HepG2 (cell line): ENCODE measurements at regions not wholly inside any gene's neighbourhood (a gene's known extent, or its start where the extent isn't known, plus 50 kb on each side); places are given as distances from the start of the nearest gene placed in this dataset.

ENCODE experiments used
- ATAC-seq: fragments of 200-7000 bp; cut with Tn5 transposase; 3 replicates; pipeline ENCODE4 v1.9.1; 2020; ENCODE audit warnings: mild to moderate bottlenecking, moderate library complexity
- BruUV-seq: library from RNA; stranded (reverse); fragments of 400-500 nt; replicated peaks from 2 replicates; lab custom pipeline; 2021; lab: Mats Ljungman, UMichigan
- CTCF ChIA-PET: fragments of 300-600 bp; formaldehyde crosslinking; extraction: SDS; loops from one replicate; lab custom pipeline; 2021; ENCODE audit warnings: low total read pairs, inconsistent platforms, low intra/inter-chr PET ratio; lab: Yijun Ruan, JAX
- POLR2A ChIA-PET: fragments of 350-600 bp; sonication (Branson Sonifier 250); formaldehyde crosslinking; loops from one replicate; lab custom pipeline; 2020; ENCODE audit warnings: antibody characterized with exemption, inconsistent platforms; lab: Yijun Ruan, JAX
- DNase-seq: peaks from one replicate; pipeline ENCODE4 v3.0.0-alpha.2; 2015; ENCODE audit warnings: low spot score
- FAIRE-seq: peaks from 3 replicates; lab custom pipeline; 2011; peaks lifted over from hg19 to GRCh38; lab: Jason Lieb, UNC
- H2AFZ ChIP-seq: one replicate; pipeline ENCODE4 v1.6.1; 2011; ENCODE audit warnings: low read length, inconsistent platforms
- H3K27ac ChIP-seq: fragments of 300-600 bp; 3 replicates; pipeline ENCODE4 v1.8.0; 2011; ENCODE audit warnings: mixed run types, mild to moderate bottlenecking, mixed read lengths, low read length, inconsistent platforms; ENCODE audit not compliant: insufficient read depth; ENCODE audit errors: extremely low read length
- H3K27me3 ChIP-seq, 2 experiments: fragments of 200-600 bp in 1 of 2; 2 replicates in 1 of 2; 3 replicates in 1 of 2; pipeline versions ENCODE4 v1.6.0 to v1.8.0; 2011; ENCODE audit warnings: low read length in 2 of 2, mild to moderate bottlenecking in 2 of 2, moderate library complexity in 2 of 2, inconsistent platforms in 1 of 2; ENCODE audit not compliant: insufficient read depth in 2 of 2, control insufficient read depth in 1 of 2
- H3K36me3 ChIP-seq, 2 experiments: fragments of 200-600 bp in 1 of 2; replicated peaks in 1 of 2; 2 replicates in 1 of 2; 3 replicates in 1 of 2; pipeline versions ENCODE4 v1.5.1 to v1.8.0; 2011; ENCODE audit warnings: low read length in 2 of 2, inconsistent platforms in 1 of 2; ENCODE audit not compliant: insufficient read depth in 2 of 2, control insufficient read depth in 1 of 2
- H3K4me1 ChIP-seq: 2 replicates; pipeline ENCODE4 v1.5.1; 2012; ENCODE audit warnings: low read length, inconsistent platforms; ENCODE audit not compliant: insufficient read depth
- H3K4me2 ChIP-seq: 2 replicates; pipeline ENCODE4 v1.6.0; 2011; ENCODE audit warnings: low read depth, low read length, inconsistent platforms
- H3K4me3 ChIP-seq, 3 experiments: fragments of 200-600 bp in 1 of 3; sonication (generic), shearing (Covaris generic) in 1 of 3; replicated peaks in 1 of 3; 2 replicates each; pipeline ENCODE4 v1.5.1; 2011 to 2016; ENCODE audit warnings: low read length in 3 of 3, inconsistent platforms in 2 of 3, low read depth in 2 of 3, mild to moderate bottlenecking in 2 of 3, control low read depth in 1 of 3, mixed read lengths in 1 of 3; ENCODE audit not compliant: insufficient read depth in 1 of 3
- H3K79me2 ChIP-seq: one replicate; pipeline ENCODE4 v1.6.1; 2011; ENCODE audit warnings: low read length, inconsistent platforms; ENCODE audit not compliant: insufficient read depth
- H3K9ac ChIP-seq: 2 replicates; pipeline ENCODE4 v1.6.0; 2011; ENCODE audit warnings: mild to moderate bottlenecking, low read depth, low read length, inconsistent platforms; ENCODE audit not compliant: insufficient read depth
- H3K9me3 ChIP-seq: 2 replicates; pipeline ENCODE4 v1.5.1; 2012; ENCODE audit warnings: mild to moderate bottlenecking, low read length
- H4K20me1 ChIP-seq: 2 replicates; pipeline ENCODE4 v1.6.0; 2011; ENCODE audit warnings: inconsistent platforms, mild to moderate bottlenecking, low read length, moderate library complexity; ENCODE audit not compliant: insufficient read depth
- BHLHE40 ChIP-seq: IDR thresholded peaks from 2 replicates; pipeline ENCODE4 v1.6.1; 2011; ENCODE audit warnings: low read length, improper control_type of control experiment
- CBFB ChIP-seq: sonication (generic); formaldehyde crosslinking; IDR thresholded peaks from 2 replicates; pipeline ENCODE4 v1.4.0; 2020; ENCODE audit warnings: missing genetic modification reagents
- FOXA3 ChIP-seq: IDR thresholded peaks from 2 replicates; pipeline ENCODE4 v1.6.1; 2016; ENCODE audit warnings: missing genetic modification reagents, missing compliant biosample characterization
- JDP2 ChIP-seq: sonication (generic); formaldehyde crosslinking; IDR thresholded peaks from 2 replicates; pipeline ENCODE4 v1.8.1; 2022; ENCODE audit warnings: missing genetic modification reagents, borderline replicate concordance
- MAFK ChIP-seq, 2 experiments: IDR thresholded peaks in 1 of 2; conservative IDR thresholded peaks in 1 of 2; 2 replicates each; pipeline ENCODE4 v1.6.1; 2011; ENCODE audit warnings: improper control_type of control experiment in 2 of 2, low read length in 2 of 2
- NBN ChIP-seq: fragments of 450-650 bp; conservative IDR thresholded peaks from 2 replicates; pipeline ENCODE4 v1.6.1; 2017
- NONO ChIP-seq, 2 experiments: fragments of 450-650 bp in 1 of 2; sonication (generic) in 1 of 2; formaldehyde crosslinking in 1 of 2; IDR thresholded peaks in 1 of 2; conservative IDR thresholded peaks in 1 of 2; 2 replicates each; pipeline versions ENCODE4 v1.6.1 to v1.8.0; 2017 to 2022; ENCODE audit warnings: mild to moderate bottlenecking in 1 of 2, missing genetic modification reagents in 1 of 2, moderate library complexity in 1 of 2
- PHF5A ChIP-seq: IDR thresholded peaks from one replicate; pipeline ENCODE4 v1.6.1; 2018; ENCODE audit warnings: low read depth, missing genetic modification reagents; ENCODE audit not compliant: unreplicated experiment
- ZFP82 ChIP-seq: sonication (generic); formaldehyde crosslinking; IDR thresholded peaks from 2 replicates; pipeline ENCODE4 v1.5.1; 2020; ENCODE audit warnings: mild to moderate bottlenecking, missing genetic modification reagents, borderline replicate concordance
- ZMYM2 ChIP-seq: sonication (generic); formaldehyde crosslinking; IDR thresholded peaks from 2 replicates; pipeline ENCODE4 v1.8.0; 2022; ENCODE audit warnings: mild to moderate bottlenecking, missing genetic modification reagents
- ZNF44 ChIP-seq: sonication (generic); formaldehyde crosslinking; IDR thresholded peaks from 2 replicates; pipeline ENCODE4 v1.5.1; 2020; ENCODE audit warnings: mild to moderate bottlenecking, missing genetic modification reagents
- WGBS: methylation state at CpG from one replicate; pipeline ENCODE4 v1.1.6; 2017; ENCODE audit warnings: low lambda C conversion rate; 5-methylcytosine and 5-hydroxymethylcytosine counted together
- in situ Hi-C: cut with HindIII; loops from 2 replicates; pipeline ENCODE4 v1.10.0; 2017; ENCODE audit warnings: low pct_unique_long_range_greater_than_20kb; ENCODE audit not compliant: extremely low pct_ligation_motif_present
- intact Hi-C: fragments of 100-400 bp; cut with micrococcal nuclease; formaldehyde crosslinking; loops from one replicate; pipeline ENCODE4 v1.10.0; 2022; ENCODE audit not compliant: unreplicated experiment
- TF ChIP-seq, protein P1 (sequence below): sonication (generic); formaldehyde crosslinking; IDR thresholded peaks from 2 replicates; pipeline ENCODE4 v1.4.0; 2020; ENCODE audit warnings: mild to moderate bottlenecking, missing genetic modification reagents
- TF ChIP-seq, protein P2 (sequence below): sonication (generic); formaldehyde crosslinking; IDR thresholded peaks from 2 replicates; pipeline ENCODE4 v1.9.0; 2021; ENCODE audit warnings: mild to moderate bottlenecking, missing genetic modification reagents
- TF ChIP-seq, protein P3 (sequence below): sonication (generic); formaldehyde crosslinking; IDR thresholded peaks from 2 replicates; pipeline ENCODE4 v1.5.0; 2020; ENCODE audit warnings: missing genetic modification reagents

DNA sequence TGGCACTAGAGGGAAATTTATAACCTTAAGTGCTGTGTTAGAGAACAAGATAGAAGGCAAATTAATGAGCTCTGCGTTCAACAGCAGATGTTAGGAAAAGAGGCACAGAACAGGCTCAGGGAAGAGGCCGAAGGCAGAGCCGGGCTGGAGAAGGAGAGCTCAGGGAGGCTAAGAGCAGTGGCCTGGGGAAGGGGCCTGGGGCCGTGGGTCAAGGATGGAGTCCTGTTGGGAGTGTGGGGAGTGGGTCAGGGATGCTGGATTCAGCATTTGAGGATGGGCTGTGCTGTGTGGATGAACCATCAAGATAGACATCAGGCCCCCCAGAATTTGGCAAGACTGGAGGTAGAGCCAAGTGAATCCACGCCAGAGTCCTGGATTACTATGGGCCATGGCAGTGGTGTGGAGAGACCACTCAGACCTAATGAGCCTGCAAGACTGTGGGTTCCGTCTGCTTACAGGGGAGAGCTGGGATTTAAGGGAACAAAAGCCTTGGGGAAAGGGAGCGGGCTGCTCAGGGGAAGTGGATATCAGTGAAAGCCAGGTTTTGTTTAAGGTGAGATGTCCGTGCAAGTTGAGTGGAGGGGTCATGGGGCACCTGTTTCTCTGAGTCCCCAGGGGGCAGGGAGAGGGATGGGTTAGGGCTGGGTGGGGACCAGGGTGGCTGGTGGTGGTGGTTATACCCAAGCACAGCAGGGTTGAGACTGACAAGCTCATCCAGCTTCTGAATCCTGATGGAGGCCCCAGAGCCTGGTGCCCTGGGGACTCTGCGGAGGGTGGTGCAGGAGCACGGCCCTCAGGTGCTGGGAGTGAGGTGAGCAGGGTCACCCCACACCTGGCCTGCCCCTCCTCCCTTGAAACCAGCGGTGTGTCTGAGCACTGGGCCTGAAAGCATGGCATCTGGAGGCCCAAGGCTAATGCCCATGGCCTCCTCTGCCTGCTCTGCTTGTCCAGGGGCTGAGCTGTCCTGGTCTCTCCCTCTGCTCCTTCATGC is 101.7 kb downstream of the BMS1 start:
- TF ChIP-seq ZMYM2 (CRISPR knock-in tag) (no peak), FOXA3 (CRISPR knock-in tag) (no peak), MAFK (conservative IDR thresholded peaks at IDR 0.05 in 1 of 2, IDR thresholded peaks at IDR 0.05 in 1 of 2; ENCODE audit: low read length in 2 of 2) (no peak), ZFP82 (CRISPR knock-in tag) (no peak), CBFB (CRISPR knock-in tag) (no peak), JDP2 (CRISPR knock-in tag) (no peak), NBN (no peak), ZNF44 (CRISPR knock-in tag) (no peak), BHLHE40 (no peak), NONO (IDR thresholded peaks at IDR 0.05) (no peak), NONO (CRISPR knock-in tag; conservative IDR thresholded peaks at IDR 0.05) (no peak), PHF5A (CRISPR knock-in tag) (no peak)
- TF ChIP-seq, protein P1, sequence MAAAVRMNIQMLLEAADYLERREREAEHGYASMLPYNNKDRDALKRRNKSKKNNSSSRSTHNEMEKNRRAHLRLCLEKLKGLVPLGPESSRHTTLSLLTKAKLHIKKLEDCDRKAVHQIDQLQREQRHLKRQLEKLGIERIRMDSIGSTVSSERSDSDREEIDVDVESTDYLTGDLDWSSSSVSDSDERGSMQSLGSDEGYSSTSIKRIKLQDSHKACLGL (CRISPR knock-in tag), result no peak
- TF ChIP-seq, protein P2, sequence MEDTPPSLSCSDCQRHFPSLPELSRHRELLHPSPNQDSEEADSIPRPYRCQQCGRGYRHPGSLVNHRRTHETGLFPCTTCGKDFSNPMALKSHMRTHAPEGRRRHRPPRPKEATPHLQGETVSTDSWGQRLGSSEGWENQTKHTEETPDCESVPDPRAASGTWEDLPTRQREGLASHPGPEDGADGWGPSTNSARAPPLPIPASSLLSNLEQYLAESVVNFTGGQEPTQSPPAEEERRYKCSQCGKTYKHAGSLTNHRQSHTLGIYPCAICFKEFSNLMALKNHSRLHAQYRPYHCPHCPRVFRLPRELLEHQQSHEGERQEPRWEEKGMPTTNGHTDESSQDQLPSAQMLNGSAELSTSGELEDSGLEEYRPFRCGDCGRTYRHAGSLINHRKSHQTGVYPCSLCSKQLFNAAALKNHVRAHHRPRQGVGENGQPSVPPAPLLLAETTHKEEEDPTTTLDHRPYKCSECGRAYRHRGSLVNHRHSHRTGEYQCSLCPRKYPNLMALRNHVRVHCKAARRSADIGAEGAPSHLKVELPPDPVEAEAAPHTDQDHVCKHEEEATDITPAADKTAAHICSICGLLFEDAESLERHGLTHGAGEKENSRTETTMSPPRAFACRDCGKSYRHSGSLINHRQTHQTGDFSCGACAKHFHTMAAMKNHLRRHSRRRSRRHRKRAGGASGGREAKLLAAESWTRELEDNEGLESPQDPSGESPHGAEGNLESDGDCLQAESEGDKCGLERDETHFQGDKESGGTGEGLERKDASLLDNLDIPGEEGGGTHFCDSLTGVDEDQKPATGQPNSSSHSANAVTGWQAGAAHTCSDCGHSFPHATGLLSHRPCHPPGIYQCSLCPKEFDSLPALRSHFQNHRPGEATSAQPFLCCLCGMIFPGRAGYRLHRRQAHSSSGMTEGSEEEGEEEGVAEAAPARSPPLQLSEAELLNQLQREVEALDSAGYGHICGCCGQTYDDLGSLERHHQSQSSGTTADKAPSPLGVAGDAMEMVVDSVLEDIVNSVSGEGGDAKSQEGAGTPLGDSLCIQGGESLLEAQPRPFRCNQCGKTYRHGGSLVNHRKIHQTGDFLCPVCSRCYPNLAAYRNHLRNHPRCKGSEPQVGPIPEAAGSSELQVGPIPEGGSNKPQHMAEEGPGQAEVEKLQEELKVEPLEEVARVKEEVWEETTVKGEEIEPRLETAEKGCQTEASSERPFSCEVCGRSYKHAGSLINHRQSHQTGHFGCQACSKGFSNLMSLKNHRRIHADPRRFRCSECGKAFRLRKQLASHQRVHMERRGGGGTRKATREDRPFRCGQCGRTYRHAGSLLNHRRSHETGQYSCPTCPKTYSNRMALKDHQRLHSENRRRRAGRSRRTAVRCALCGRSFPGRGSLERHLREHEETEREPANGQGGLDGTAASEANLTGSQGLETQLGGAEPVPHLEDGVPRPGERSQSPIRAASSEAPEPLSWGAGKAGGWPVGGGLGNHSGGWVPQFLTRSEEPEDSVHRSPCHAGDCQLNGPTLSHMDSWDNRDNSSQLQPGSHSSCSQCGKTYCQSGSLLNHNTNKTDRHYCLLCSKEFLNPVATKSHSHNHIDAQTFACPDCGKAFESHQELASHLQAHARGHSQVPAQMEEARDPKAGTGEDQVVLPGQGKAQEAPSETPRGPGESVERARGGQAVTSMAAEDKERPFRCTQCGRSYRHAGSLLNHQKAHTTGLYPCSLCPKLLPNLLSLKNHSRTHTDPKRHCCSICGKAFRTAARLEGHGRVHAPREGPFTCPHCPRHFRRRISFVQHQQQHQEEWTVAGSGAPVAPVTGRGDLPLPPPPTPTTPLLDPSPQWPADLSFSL, result no peak
- TF ChIP-seq, protein P3, sequence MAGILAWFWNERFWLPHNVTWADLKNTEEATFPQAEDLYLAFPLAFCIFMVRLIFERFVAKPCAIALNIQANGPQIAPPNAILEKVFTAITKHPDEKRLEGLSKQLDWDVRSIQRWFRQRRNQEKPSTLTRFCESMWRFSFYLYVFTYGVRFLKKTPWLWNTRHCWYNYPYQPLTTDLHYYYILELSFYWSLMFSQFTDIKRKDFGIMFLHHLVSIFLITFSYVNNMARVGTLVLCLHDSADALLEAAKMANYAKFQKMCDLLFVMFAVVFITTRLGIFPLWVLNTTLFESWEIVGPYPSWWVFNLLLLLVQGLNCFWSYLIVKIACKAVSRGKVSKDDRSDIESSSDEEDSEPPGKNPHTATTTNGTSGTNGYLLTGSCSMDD, result no peak
- in situ Hi-C loops, result no loop called here
- H3K79me2 ChIP-seq, result no peaks in the 10 kb centered on the region
- DNase-seq (no peak), FAIRE-seq (no peak), ATAC-seq (no peak)
- H3K4me1 ChIP-seq, result no peaks in the 10 kb centered on the region
- no peak overlapping the region for H2AFZ ChIP-seq
- 2% methylated on average over 8 of the region's 11 CpGs for WGBS
- POLR2A ChIA-PET, result no interaction called here
- no peak overlapping the region for H3K9ac ChIP-seq
- intact Hi-C loops, result no loop called here
- H3K27me3 ChIP-seq, result peaks cover 0 to 1% of the 10 kb centered on the region in 2 experiments; a peak in 1 of 5 replicates
- no peak overlapping the region for H3K4me2 ChIP-seq
- no peak overlapping the region for H3K27ac ChIP-seq
- no peaks in the 10 kb centered on the region for H4K20me1 ChIP-seq
- no peak overlapping the region for H3K4me3 ChIP-seq
- peaks cover 9% of the 10 kb centered on the region; the same call in 1 of the 2 replicates for H3K9me3 ChIP-seq
- H3K36me3 ChIP-seq, result no peaks in the 10 kb centered on the region
- CTCF ChIA-PET, result no interaction called here
- no TSS peak for BruUV-seq
